Peyer's patch (tissue), 4 donors: ENCODE measurements at regions not wholly inside any gene's neighbourhood (a gene's known extent, or its start where the extent isn't known, plus 50 kb on each side); places are given as distances from the start of the nearest gene placed in this dataset.

Experiments
- DNase-seq, 3 donors: peaks; one replicate each; pipeline ENCODE4 v3.0.0-alpha.2; 2017 to 2019
- H3K27ac ChIP-seq, 4 donors: fragments of 200-600 bp; sonication (generic); one replicate each; pipeline ENCODE4 v1.5.1; 2016 to 2019
- H3K27me3 ChIP-seq, 2 donors: fragments of 200-600 bp; sonication (generic); one replicate each; pipeline ENCODE4 v1.5.1; 2019
- H3K36me3 ChIP-seq, 3 donors: fragments of 200-600 bp; sonication (generic); one replicate each; pipeline ENCODE4 v1.5.1; 2016 to 2019
- H3K4me1 ChIP-seq, 4 donors: fragments of 200-600 bp; sonication (generic); one replicate each; pipeline ENCODE4 v1.5.1; 2016 to 2019
- H3K4me3 ChIP-seq, 4 donors: fragments of 200-600 bp; sonication (generic); 1 replicate in 3 of 4; 2 replicates in 1 of 4; pipeline ENCODE4 v1.5.1; 2016 to 2019; ENCODE audit warnings: mild to moderate bottlenecking in 1 of 4
- H3K9me3 ChIP-seq, 4 donors: fragments of 200-600 bp; sonication (generic); one replicate each; pipeline ENCODE4 v1.5.1; 2016 to 2019; ENCODE audit warnings: mild to moderate bottlenecking in 1 of 4
- CTCF ChIP-seq, 6 experiments: fragments of 450-650 bp in 4 of 6; fragments of 200-600 bp in 2 of 6; sonication (generic) in 1 of 6; IDR thresholded peaks; one replicate each; pipeline ENCODE4 v1.5.1; 2017 to 2019; ENCODE audit warnings: antibody characterized with exemption in 6 of 6, mild to moderate bottlenecking in 3 of 6, moderate library complexity in 1 of 6
- POLR2A ChIP-seq, 2 donors: fragments of 450-650 bp; IDR thresholded peaks; one replicate each; pipeline ENCODE4 v1.5.1; 2017; ENCODE audit warnings: antibody characterized with exemption in 2 of 2, mild to moderate bottlenecking in 2 of 2, moderate library complexity in 2 of 2

- Histone ChIP-seq H3K4me3 (no peak overlapping the region), H3K27ac (no peak overlapping the region), H3K27me3 (no peaks in the 10 kb centered on the region), H3K4me1 (no peaks in the 10 kb centered on the region), H3K9me3 (no peaks in the 10 kb centered on the region), H3K36me3 (no peaks in the 10 kb centered on the region)
- TF ChIP-seq POLR2A (IDR thresholded peaks at IDR 0.05): no peak
- no peak for TF ChIP-seq CTCF (IDR thresholded peaks at IDR 0.05)
- no peak for DNase-seq
These were observed 786.5 kb upstream of the ACO1 start for GRCh38 chr9:31597977-31598376.

GRCh38 chr9:31601666-31602065 is 782.8 kb upstream of the ACO1 start:
- Histone ChIP-seq H3K36me3 (no peaks in the 10 kb centered on the region), H3K4me1 (no peaks in the 10 kb centered on the region), H3K4me3 (no peak overlapping the region), H3K27me3 (no peaks in the 10 kb centered on the region), H3K9me3 (no peaks in the 10 kb centered on the region), H3K27ac (no peak overlapping the region)
- no peak for TF ChIP-seq CTCF (IDR thresholded peaks at IDR 0.05)
- DNase-seq: no peak

GRCh38 chr9:31604531-31604930 is 779.9 kb upstream of the ACO1 start:
- no peak for DNase-seq
- H3K27me3 ChIP-seq: no peaks in the 10 kb centered on the region
- no peaks in the 10 kb centered on the region for H3K36me3 ChIP-seq
- no peaks in the 10 kb centered on the region for H3K4me1 ChIP-seq
- no peak overlapping the region for H3K4me3 ChIP-seq
- no peaks in the 10 kb centered on the region for H3K9me3 ChIP-seq
- TF ChIP-seq POLR2A (IDR thresholded peaks at IDR 0.05): no peak
- TF ChIP-seq CTCF (IDR thresholded peaks at IDR 0.05): no peak
- no peak overlapping the region for H3K27ac ChIP-seq

- Histone ChIP-seq H3K36me3 (no peaks in the 10 kb centered on the region), H3K4me1 (no peaks in the 10 kb centered on the region), H3K27me3 (no peaks in the 10 kb centered on the region), H3K9me3 (no peaks in the 10 kb centered on the region), H3K4me3 (no peak overlapping the region), H3K27ac (no peak overlapping the region)
- no peak for DNase-seq
- TF ChIP-seq CTCF (IDR thresholded peaks at IDR 0.05) (no peak), POLR2A (IDR thresholded peaks at IDR 0.05) (no peak)
These were observed 779.3 kb upstream of the ACO1 start for GRCh38 chr9:31605164-31605563.

GRCh38 chr9:31606678-31607077 is 777.8 kb upstream of the ACO1 start:
- Histone ChIP-seq H3K36me3 (no peaks in the 10 kb centered on the region), H3K9me3 (no peaks in the 10 kb centered on the region), H3K4me3 (no peak overlapping the region), H3K27ac (no peak overlapping the region), H3K27me3 (no peaks in the 10 kb centered on the region), H3K4me1 (no peaks in the 10 kb centered on the region)
- no peak for DNase-seq
- no peak for TF ChIP-seq POLR2A (IDR thresholded peaks at IDR 0.05)
- TF ChIP-seq CTCF (IDR thresholded peaks at IDR 0.05): no peak

- TF ChIP-seq CTCF (IDR thresholded peaks at IDR 0.05): no peak
- TF ChIP-seq POLR2A (IDR thresholded peaks at IDR 0.05): no peak
- no peaks in the 10 kb centered on the region for H3K4me1 ChIP-seq
- no peak for DNase-seq
- H3K4me3 ChIP-seq: no peak overlapping the region
- no peaks in the 10 kb centered on the region for H3K27me3 ChIP-seq
- no peaks in the 10 kb centered on the region for H3K9me3 ChIP-seq
- no peak overlapping the region for H3K27ac ChIP-seq
- H3K36me3 ChIP-seq: no peaks in the 10 kb centered on the region
These were observed 776.0 kb upstream of the ACO1 start for GRCh38 chr9:31608416-31608815.
